ENCODE measurements at regions not wholly inside any gene's neighbourhood (a gene's known extent, or its start where the extent isn't known, plus 50 kb on each side); places are given as distances from the start of the nearest gene placed in this dataset.

- TF ChIP-seq CTCF (IDR thresholded peaks at IDR 0.05): no peak
- Histone ChIP-seq H3K27ac (no peak overlapping the region), H3K4me3 (no peak overlapping the region)
- no peak for DNase-seq (ENCODE audit: low spot score)
Observed at GRCh38 chr22:48594757-48595510, 1232.7 kb downstream of the BRD1 start.

- Histone ChIP-seq H3K27ac (no peak overlapping the region), H3K4me3 (no peak overlapping the region)
- no peak for TF ChIP-seq CTCF (IDR thresholded peaks at IDR 0.05)
- DNase-seq (ENCODE audit: low spot score): no peak
Observed at GRCh38 chr22:48594016-48594756, 1233.5 kb downstream of the BRD1 start.

GRCh38 chr22:48593551-48593950 is 1234.1 kb downstream of the BRD1 start:
- H3K27ac ChIP-seq: no peak overlapping the region
- H3K4me3 ChIP-seq: no peak overlapping the region
- TF ChIP-seq CTCF (IDR thresholded peaks at IDR 0.05): no peak
- no peak for DNase-seq (ENCODE audit: low spot score)

GRCh38 chr22:48592931-48593330 is 1234.7 kb downstream of the BRD1 start:
- no peak for DNase-seq (ENCODE audit: low spot score)
- no peak overlapping the region for H3K4me3 ChIP-seq
- no peak for TF ChIP-seq CTCF (IDR thresholded peaks at IDR 0.05)
- H3K27ac ChIP-seq: no peak overlapping the region

GRCh38 chr22:48592488-48592887 is 1235.2 kb downstream of the BRD1 start:
- Histone ChIP-seq H3K27ac (no peak overlapping the region), H3K4me3 (no peak overlapping the region)
- no peak for DNase-seq (ENCODE audit: low spot score)
- TF ChIP-seq CTCF (IDR thresholded peaks at IDR 0.05): no peak

GRCh38 chr22:48592066-48592345 is 1235.7 kb downstream of the BRD1 start:
- Histone ChIP-seq H3K4me3 (no peak overlapping the region), H3K27ac (no peak overlapping the region)
- no peak for TF ChIP-seq CTCF (IDR thresholded peaks at IDR 0.05)
- no peak for DNase-seq (ENCODE audit: low spot score)
